ENCODE measurements at regions not wholly inside any gene's neighbourhood (a gene's known extent, or its start where the extent isn't known, plus 50 kb on each side); places are given as distances from the start of the nearest gene placed in this dataset.

GRCh38 chr13:80052286-80052685 is 288.6 kb downstream of the SPRY2 start:
- TF ChIP-seq, protein P1, sequence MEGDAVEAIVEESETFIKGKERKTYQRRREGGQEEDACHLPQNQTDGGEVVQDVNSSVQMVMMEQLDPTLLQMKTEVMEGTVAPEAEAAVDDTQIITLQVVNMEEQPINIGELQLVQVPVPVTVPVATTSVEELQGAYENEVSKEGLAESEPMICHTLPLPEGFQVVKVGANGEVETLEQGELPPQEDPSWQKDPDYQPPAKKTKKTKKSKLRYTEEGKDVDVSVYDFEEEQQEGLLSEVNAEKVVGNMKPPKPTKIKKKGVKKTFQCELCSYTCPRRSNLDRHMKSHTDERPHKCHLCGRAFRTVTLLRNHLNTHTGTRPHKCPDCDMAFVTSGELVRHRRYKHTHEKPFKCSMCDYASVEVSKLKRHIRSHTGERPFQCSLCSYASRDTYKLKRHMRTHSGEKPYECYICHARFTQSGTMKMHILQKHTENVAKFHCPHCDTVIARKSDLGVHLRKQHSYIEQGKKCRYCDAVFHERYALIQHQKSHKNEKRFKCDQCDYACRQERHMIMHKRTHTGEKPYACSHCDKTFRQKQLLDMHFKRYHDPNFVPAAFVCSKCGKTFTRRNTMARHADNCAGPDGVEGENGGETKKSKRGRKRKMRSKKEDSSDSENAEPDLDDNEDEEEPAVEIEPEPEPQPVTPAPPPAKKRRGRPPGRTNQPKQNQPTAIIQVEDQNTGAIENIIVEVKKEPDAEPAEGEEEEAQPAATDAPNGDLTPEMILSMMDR (conservative IDR thresholded peaks at IDR 0.05) = no peak
- no peak for TF ChIP-seq ZFX (IDR thresholded peaks at IDR 0.05)
